Adrenal gland (tissue), 9 donors: ENCODE measurements at regions not wholly inside any gene's neighbourhood (a gene's known extent, or its start where the extent isn't known, plus 50 kb on each side); places are given as distances from the start of the nearest gene placed in this dataset.

Experiments used
- DNase-seq, 7 donors: peaks; one replicate each; pipeline ENCODE4 v3.0.0-alpha.2; 2019 to 2020
- H3K27ac ChIP-seq, 5 donors: fragments of 200-600 bp; sonication (generic) in 4 of 5; 1 replicate in 3 of 5; 2 replicates in 2 of 5; pipeline versions ENCODE4 v1.5.1 to v1.8.0; 2016 to 2020; ENCODE audit warnings: mild to moderate bottlenecking in 1 of 5
- H3K27me3 ChIP-seq: fragments of 200-600 bp; 2 replicates; pipeline ENCODE4 v1.8.0; 2021
- H3K36me3 ChIP-seq, 2 donors: fragments of 200-600 bp; replicated peaks in 1 of 2; 1 replicate in 1 of 2; 2 replicates in 1 of 2; pipeline versions ENCODE4 v1.5.1 to v1.8.0; 2018 to 2022
- H3K4me1 ChIP-seq, 2 donors: fragments of 200-600 bp; replicated peaks in 1 of 2; 1 replicate in 1 of 2; 2 replicates in 1 of 2; pipeline versions ENCODE4 v1.5.1 to v1.8.0; 2018 to 2021
- H3K4me3 ChIP-seq, 4 donors: fragments of 200-600 bp; sonication (generic) in 3 of 4; one replicate each; pipeline ENCODE4 v1.5.1; 2016 to 2018
- H3K9me3 ChIP-seq, 3 donors: fragments of 200-600 bp; sonication (generic) in 1 of 3; replicated peaks in 1 of 3; 1 replicate in 2 of 3; 2 replicates in 1 of 3; pipeline versions ENCODE4 v1.5.1 to v1.8.0; 2016 to 2021
- CTCF ChIP-seq, 6 experiments: fragments of 450-650 bp in 4 of 6; fragments of 200-600 bp in 2 of 6; sonication (generic) in 1 of 6; IDR thresholded peaks; 1 replicate in 5 of 6; 2 replicates in 1 of 6; pipeline versions ENCODE4 v1.5.1 to v1.8.0; 2016 to 2021; ENCODE audit warnings: antibody characterized with exemption in 6 of 6, mild to moderate bottlenecking in 2 of 6, moderate library complexity in 1 of 6
- POLR2A ChIP-seq, 2 donors: fragments of 450-650 bp; IDR thresholded peaks; one replicate each; pipeline ENCODE4 v1.6.1; 2017; ENCODE audit warnings: antibody characterized with exemption in 2 of 2, mild to moderate bottlenecking in 2 of 2, moderate library complexity in 1 of 2
- WGBS, 4 donors: extraction: QIAGEN DNeasy Blood & Tissue Kit in 2 of 4; methylation state at CpG; one replicate each; pipeline versions ENCODE4 v1.1.5 to v1.1.7; 2013 to 2017; 5-methylcytosine and 5-hydroxymethylcytosine counted together
- intact Hi-C, 2 donors: fragments of 100-400 bp; cut with DNase I; formaldehyde crosslinking; loops; one replicate each; pipeline versions ENCODE4 v1.14.1 to v1.15.0; 2022 to 2023
- donor health status: healthy with polysubstance abuse.
- donor health status: Bipolar disorder and iron deficiency.
- donor health status: DM: yes; HTN: yes; CAD: no.
- donor health status: DM: no; HTN: no; CAD: no.
- donor health status: DM: no; HTN: no; CAD: no.

GRCh38 chr2:239893236-239893515, 132.0 kb downstream of the NDUFA10 start:
- intact Hi-C loops, result no loop called here
- Histone ChIP-seq H3K27ac (no peak overlapping the region), H3K36me3 (no peaks in the 10 kb centered on the region), H3K4me3 (no peak overlapping the region), H3K9me3 (no peaks in the 10 kb centered on the region), H3K4me1 (no peaks in the 10 kb centered on the region), H3K27me3 (no peaks in the 10 kb centered on the region)
- no peak for DNase-seq
- TF ChIP-seq POLR2A (IDR thresholded peaks at IDR 0.05) (no peak), CTCF (IDR thresholded peaks at IDR 0.05) (no peak)
- 54 to 68% (median 66%) methylated on average over 4 of the region's 4 CpGs for WGBS, 4 donors

- Histone ChIP-seq H3K27me3 (no peaks in the 10 kb centered on the region), H3K36me3 (no peaks in the 10 kb centered on the region), H3K27ac (no peak overlapping the region), H3K9me3 (no peaks in the 10 kb centered on the region), H3K4me3 (no peak overlapping the region), H3K4me1 (no peaks in the 10 kb centered on the region)
- DNase-seq, result no peak
- 84 to 92% (median 88%) methylated on average over 18 of the region's 18 CpGs for WGBS, 4 donors
- intact Hi-C loops, result no loop called here
- no peak for TF ChIP-seq CTCF (IDR thresholded peaks at IDR 0.05)
- no peak for TF ChIP-seq POLR2A (IDR thresholded peaks at IDR 0.05)
Measured at GRCh38 chr2:239892441-239893235, 132.5 kb downstream of the NDUFA10 start.

GRCh38 chr2:239891698-239892097, 133.4 kb downstream of the NDUFA10 start:
- no peak for DNase-seq
- intact Hi-C loops, result no loop called here
- no peaks in the 10 kb centered on the region for H3K27me3 ChIP-seq
- H3K9me3 ChIP-seq, result peaks cover 0 to 3% (median 0%) of the 10 kb centered on the region in 3 donors
- no peaks in the 10 kb centered on the region for H3K4me1 ChIP-seq
- TF ChIP-seq POLR2A (IDR thresholded peaks at IDR 0.05), result no peak
- TF ChIP-seq CTCF (IDR thresholded peaks at IDR 0.05), result no peak
- H3K4me3 ChIP-seq, result no peak overlapping the region
- 87 to 98% (median 94%) methylated on average over 3 of the region's 3 CpGs for WGBS, 4 donors
- no peaks in the 10 kb centered on the region for H3K36me3 ChIP-seq
- no peak overlapping the region for H3K27ac ChIP-seq

GRCh38 chr2:239890206-239890746, 134.9 kb downstream of the NDUFA10 start:
- Histone ChIP-seq H3K36me3 (no peaks in the 10 kb centered on the region), H3K27me3 (no peaks in the 10 kb centered on the region), H3K27ac (no peak overlapping the region), H3K4me1 (no peaks in the 10 kb centered on the region), H3K9me3 (peaks cover 0 to 10% (median 2%) of the 10 kb centered on the region in 3 donors), H3K4me3 (no peak overlapping the region)
- TF ChIP-seq CTCF (IDR thresholded peaks at IDR 0.05), result no peak
- TF ChIP-seq POLR2A (IDR thresholded peaks at IDR 0.05), result no peak
- intact Hi-C loops, result no loop called here
- no peak for DNase-seq
- 79 to 88% (median 86%) methylated on average over 9 of the region's 9 CpGs for WGBS, 4 donors
